ENCODE measurements at regions not wholly inside any gene's neighbourhood (a gene's known extent, or its start where the extent isn't known, plus 50 kb on each side); places are given as distances from the start of the nearest gene placed in this dataset.
A peak's percentile ranks its signal among the peaks of the same experiment; 100 is the strongest.
"Not testable (repeated sequence)": the region's sequence is repeated elsewhere in the genome, so short reads cannot be mapped to it uniquely, and the experiment has no call there.

DNA sequence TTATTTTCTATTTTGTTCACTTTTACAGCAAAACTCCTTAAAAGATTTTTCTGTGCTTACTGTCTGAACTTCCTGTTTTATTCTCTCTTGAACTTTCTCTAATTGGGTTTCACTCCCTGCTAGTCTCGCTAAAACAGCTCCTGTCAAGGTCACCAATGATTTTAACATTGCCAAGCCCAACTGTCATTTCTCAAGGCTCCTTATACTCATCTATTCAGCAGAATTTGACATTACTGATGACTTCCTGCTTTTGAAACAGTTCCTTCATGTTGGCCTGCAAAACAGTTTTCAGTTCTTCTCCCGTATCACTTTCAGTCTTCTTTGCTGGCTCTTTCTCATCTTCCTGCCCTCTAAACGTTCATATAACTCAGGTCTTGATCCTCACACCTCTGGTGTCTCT lies 268.5 kb upstream of the USP15 start:
- DNase-seq: no peak

DNA sequence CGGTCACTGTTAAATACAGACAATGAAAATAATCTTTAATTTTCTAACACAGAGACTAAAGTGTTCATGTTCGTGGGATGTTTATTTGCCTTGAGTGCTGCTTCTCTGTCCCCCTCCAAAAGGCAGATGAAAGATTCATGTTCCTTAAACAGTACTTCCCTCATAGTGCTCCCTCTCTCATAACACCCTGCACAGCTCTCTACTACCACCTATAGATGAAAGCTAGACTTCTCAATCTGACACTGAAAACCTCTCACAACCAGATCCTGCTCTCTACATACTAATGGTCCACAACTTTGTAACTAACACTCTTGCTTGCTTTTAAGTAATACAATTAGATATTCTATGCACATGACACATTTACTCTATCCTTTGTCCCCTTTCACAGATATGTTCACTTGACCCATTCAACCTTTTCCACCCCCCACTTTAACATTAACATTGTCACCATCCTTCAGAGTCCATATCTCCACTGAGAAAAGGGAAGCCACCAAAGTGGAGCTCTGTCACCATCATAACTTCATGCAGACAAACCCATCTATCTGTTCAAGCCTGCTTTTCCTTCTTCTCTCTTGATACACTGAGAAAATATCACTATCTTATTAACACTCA lies 266.4 kb upstream of the USP15 start:
- DNase-seq: no peak

DNA sequence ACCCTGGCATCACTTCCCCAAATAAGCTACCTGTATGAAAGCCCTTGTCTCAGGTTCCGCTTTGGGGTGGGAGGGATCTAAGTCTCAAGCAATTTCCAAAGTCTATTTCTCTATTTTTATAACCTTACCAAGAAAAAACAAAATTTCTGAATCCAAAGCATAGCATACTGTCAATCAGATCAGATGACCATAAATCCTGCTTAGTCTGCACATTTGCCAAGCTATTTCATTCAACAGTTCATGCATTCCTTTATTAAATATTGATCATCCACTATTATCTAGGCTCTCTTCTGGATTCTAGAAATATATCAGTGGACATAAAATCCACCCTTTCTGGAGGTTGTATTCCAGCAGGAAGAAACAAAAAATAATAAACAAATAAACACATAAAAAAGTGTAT lies 263.5 kb upstream of the USP15 start:
- DNase-seq: no peak

DNA sequence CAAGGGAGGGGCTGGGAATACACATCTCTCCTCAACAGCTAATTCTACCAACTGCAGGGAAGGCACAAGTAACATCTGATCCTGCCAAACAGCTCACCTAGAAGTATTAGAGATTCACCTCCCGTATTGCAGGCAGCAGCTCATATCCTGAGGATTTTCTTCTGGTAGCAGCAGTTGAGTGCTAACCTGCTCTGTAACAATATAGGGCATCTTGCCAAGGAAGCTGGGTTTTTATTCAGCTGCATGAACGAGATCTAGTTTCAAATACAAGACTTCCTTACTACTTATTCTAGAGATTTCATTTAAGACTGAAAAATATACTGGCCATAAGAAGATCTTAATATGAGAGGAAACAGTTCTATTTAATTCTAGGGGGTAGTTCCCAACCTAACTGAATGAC lies 261.4 kb upstream of the USP15 start:
- DNase-seq: no peak

DNA sequence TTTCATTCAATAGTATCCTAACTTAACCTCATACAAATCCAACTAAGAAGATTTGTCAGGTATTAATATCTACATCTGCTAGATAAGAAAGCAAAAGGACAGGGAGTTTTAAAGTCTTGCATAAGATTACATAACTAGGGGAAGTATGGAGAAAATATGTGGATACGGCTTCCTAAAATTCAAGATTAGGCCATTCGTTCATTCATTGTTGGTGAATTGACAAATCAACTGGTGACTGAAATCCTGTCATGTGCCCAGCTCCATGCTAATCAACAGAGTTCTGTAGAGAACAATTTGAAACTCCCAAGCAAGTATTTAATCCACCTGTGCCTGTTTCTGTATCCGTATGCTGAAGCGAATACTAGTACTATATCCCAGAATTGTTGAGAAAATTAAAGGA lies 260.9 kb upstream of the USP15 start:
- no peak for DNase-seq

DNA sequence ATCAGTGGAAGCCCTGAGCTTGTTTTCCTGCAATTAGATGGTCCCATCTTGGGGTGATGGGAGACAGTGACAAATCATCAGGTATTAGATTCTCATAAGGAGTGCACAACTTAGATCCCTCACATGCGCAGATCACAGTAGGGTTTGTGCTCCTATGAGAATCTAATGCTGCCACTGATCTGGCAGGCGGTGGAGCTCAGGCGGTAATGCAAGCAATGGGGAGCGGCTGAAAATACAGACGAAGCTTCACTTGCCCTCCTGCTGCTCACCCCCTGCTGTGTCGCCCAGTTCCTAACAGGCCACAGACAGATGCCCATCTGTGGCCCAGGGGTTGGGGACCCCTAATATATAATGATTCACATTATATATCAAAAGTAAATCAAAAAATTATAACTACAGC lies 258.8 kb upstream of the USP15 start:
- no peak for DNase-seq

DNA sequence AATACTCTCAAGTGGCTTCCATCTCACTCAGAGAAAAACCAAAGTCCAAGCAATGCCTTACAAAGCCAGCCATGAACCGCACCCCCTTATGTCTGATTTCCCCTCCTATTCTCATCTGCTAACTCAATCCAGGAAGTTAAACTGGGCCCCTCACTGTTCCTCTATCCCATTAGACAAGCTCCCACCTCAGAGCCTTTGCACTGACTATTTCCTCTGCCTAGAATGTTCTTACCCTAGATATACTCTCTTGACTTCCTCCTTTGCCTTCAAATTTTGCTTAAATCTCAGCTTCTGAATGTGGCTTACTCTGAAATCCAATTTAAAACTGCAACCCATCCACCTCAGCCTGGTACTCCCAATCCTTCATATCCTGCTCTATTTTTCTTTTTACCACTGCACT lies 257.0 kb upstream of the USP15 start:
- no peak for DNase-seq

DNA sequence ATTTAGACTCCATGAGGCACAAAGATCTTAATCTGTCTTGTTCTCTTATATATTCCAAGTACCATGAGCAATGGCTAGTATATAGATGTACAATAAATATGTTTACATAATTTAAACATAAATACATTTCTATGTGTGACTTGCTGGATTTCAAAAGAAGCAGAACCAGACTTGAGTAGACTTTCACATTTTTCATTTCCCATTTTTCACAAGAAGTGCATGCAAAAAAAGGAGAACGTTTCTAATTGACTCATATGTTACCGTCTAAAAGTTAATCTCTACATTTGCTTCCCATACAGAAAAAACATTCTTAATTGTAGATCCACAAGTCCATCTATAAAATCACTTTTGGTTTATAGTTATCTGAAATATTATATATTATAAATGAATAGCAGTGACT lies 256.5 kb upstream of the USP15 start:
- DNase-seq: no peak

DNA sequence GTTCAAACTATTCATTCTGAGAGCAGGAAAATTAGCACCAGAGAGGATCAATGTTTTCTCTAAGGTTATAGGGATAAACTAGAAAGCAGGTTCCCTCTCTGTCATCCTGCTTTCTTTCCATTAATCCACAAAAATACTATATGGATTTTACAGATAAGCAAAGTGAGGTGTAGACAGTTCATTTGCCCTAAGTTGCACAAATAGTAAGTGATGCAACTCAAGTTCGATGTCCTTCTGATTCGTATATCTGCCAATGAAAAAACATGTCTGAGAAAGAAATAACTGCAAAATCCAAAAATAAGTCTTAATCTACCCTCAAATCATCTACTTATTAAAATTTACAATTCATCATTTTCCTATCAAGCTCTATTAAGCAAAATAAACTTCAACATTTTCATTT lies 254.6 kb upstream of the USP15 start:
- no peak for DNase-seq

DNA sequence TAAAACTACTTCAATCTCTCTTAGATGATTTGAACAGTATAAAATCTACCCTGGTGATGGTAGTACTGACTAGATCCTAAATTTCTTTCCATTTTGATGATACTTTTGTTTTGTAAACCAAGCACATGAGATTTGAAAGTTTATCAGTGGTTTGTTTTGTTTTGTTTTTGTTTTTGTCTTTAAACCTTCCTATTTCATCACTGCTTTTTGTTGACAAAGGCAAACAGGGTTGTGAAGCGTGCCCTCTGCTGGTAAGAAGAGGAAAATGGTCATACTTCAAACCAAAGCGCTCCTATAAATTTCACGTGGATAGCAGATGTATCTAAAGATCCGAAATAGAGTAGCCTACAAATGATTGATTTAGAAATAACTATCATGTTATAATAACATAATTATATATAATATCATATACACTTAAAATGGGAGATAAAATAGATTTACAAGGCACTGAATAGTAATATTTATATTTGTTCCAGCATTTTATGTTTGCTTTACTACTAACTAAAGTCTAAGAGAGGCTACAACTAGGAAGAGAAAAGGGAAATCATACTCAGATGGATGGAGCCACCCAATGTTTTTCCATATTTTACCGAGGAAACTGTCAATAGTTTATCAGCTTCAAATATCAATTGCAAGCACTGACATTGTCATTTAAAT lies 254.0 kb upstream of the USP15 start:
- peak; percentile 34 for DNase-seq

DNA sequence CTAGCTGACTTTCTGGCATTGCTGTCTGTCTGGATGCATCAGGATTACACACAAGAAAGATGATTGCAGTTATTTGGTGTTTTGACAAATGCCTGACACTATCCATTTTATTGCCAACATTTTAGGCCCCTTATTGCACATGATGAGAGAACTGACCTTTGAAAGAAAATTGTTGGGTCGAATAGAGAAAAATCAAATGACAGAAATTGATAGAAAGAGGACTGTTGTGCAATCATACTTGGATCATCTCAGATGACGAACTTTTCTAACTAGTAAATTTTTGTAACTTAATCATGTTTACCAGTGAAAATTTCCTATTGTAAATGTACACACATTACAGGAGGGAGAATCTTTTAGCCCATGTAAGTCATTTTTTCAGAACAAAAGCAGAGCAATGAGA lies 251.5 kb upstream of the USP15 start:
- DNase-seq: no peak

DNA sequence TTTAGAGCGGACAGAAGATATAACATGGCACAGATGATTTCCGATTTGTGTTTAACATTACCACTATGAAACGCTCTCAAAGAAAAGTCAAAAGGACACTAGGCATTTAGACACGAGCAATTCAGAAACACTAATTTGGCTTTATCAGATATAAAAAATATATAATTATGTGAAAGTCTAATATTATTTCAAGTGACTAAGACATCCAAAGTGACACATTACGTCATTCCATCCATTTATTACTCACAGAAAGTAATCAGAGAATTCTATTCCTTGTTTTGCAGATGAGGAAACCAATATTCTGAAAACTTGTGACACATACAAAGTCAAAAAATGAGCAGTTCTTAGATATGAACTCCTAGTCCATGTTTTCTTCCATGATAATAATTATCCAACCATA lies 250.8 kb upstream of the USP15 start:
- no peak for DNase-seq

DNA sequence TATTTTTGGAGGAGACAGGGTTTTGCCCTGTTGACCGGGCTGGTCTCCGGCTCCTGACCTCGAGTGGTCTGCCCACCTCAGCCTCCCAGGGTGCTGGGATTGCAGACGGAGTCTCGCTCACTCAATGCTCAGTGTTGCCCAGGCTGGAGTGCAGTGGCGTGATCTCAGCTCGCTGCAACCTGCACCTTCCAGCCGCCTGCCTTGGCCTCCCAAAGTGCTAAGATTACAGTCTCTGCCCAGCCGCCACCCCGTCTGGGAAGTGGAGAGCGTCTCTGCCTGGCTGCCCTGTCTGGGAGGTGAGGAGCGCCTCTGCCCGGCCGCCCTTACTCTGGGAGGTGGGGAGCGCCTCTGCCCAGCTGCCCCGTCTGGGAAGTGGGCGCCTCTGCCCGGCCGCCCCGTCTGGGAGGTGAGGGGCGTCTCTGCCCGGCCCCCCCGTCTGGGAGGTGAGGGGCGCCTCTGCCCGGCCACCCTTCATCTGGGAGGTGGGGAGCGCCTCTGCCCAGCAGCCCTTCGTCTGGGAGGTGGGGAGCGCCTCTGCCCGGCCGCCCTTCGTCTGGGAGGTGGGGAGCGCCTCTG lies 249.8 kb upstream of the USP15 start:
- DNase-seq: not testable (repeated sequence)

DNA sequence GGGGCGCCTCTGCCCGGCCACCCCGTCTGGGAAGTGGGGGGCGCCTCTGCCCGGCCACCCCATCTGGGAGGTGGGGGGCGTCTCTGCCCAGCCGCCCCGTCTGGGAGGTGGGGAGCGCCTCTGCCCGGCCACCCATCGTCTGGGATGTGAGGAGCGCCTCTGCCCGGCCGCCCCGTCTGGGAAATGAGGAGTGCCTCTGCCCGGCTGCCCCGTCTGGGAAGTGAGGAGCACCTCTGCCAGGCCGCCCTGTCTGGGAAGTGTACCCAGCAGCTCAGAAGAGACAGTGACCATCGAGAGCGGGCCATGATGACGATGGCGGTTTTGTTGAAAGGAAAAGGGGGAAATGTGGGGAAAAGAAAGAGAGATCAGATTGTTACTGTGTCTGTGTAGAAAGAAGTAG lies 249.2 kb upstream of the USP15 start:
- DNase-seq: not testable (repeated sequence)

DNA sequence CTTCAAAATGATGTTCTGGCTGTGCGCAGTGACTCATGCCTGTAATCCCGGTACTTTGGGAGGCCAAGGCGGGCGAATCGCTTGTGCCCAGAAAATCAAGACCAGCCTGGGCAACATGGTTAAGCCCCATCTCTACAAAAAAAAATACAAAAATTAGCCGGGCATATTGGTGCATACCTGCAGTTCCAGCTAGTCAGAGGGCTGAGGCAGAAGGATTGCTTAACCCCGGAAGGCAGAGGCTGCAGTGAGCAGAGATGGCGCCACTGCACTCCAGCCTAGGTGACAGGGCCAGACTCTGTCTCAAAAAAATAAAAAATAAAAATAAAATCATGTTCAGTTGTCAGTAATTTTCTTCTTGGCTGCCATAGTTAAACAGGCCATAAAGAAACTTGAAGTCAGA lies 245.9 kb upstream of the USP15 start:
- DNase-seq: no peak

DNA sequence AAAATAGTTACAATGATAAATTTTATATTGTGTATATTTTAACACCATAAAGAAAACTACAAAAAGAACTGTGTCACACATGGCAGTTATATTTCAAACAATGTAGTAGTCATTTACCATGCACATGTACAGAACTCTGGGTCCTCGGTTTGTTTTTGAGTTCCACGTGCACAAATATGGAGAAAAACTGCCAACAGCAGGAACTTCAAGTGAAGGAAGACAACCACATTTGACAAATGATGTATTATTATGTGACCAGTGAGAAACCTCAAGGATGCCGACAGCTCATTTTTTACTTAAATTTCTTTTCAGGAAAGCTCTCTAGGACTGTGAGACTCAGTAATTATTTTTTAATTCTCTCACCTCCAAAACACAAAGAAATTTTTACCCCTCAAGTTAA lies 244.2 kb upstream of the USP15 start:
- no peak for DNase-seq

DNA sequence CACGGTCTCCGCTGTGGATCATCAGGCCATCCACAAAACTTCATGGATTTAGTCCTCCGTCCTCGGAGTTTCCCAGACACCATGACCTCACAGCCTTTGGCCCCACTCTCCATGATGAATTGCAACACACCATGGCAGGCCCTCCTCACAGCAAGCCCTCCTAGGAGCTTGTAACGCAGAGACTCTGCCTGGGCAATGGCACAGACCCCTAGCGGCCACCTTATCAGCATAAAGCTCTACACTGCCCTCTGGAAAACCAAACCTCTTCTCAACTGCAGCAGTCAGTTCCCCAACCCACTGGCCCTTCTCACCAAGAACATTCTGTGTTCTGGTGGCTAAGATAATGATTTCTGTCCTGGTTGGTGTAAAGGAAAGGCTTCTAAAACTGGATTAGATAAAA lies 238.4 kb upstream of the USP15 start:
- no peak for DNase-seq

DNA sequence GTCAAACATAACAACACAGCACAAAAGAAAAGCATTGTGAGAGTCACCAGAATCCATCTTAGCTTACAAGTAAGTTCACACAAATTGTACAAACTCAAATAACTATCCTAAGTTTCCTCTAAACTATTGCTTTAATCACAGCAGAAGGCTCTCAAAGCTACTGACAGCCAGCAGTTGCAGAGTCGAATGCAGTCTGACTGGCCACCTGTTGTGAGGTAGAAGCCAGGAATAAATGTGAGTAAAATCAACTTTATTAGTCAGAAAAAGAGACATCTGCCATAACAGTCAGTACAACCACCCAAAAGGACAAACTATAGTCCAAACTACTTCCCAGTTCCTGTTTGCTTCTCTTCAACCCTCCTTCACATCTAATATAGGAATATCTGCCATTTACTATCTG lies 231.7 kb upstream of the USP15 start:
- no peak for DNase-seq

DNA sequence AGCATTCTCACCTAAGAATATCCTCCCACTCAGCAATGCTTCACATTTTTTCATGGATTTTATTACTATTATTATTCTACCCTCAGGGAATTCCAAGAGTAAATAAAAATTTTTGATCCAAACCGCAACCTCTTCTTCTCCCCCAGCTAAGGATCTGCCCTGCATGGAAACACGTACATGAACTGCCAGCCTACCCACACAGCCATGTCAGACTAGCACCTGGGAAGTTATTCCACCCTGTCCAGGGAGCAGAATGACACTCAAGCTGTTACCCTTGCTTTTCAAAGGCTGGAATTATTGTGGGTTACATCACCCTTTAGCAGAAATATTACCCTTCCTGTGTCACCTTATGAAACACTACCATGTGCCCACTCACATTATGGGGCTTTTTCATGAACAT lies 227.3 kb upstream of the USP15 start:
- DNase-seq: no peak

DNA sequence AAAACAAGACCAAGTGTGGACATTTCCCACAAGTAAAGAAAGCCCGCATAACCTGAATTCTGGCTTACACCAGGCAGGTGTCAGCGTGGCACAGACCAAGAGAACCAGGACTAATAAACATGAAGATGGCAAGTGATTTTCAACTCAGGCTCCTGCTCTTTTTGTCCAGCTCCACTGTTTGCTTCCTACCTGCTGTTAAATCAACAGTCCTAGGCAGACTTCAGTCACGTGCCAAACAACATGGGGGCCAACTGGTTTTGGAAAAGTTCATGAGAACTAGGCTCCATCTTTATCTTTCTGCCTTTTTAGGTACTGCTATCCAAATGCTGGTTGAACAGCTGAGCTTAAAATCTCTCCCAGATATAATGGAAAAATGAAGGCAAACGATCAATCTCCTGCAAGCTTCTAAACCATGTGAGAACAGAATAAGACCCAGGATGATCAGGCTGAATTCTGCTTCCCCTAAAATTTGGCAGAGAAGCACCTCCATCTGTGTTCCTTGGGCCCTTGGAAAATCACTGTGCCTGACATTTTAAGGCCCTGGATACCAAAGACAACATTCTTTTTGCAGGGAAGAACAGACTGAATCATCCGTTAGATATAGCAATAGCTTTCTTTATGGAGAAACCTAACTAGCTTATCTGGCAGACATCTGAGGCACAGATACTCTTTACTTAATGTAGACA lies 215.6 kb upstream of the USP15 start:
- DNase-seq: peak; percentile 6

DNA sequence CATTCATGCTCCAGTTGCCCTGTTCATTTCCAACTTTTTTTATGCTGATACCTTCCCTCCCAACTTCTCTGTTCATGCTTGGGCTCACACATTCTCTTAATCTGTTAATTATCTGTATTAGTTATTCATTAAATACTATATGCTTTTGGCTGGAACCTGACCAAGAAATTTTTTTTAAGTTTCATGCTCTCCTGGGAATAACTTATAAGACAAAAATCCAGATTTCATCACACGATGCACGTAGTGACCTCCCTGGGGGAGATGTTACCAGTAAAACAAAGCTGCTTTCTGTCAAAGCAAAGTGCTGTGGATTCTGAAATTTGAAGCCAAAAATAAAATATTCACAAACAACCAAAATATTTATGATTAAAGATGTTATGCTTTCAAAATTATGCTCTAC lies 215.0 kb upstream of the USP15 start:
- DNase-seq: peak; percentile 2

DNA sequence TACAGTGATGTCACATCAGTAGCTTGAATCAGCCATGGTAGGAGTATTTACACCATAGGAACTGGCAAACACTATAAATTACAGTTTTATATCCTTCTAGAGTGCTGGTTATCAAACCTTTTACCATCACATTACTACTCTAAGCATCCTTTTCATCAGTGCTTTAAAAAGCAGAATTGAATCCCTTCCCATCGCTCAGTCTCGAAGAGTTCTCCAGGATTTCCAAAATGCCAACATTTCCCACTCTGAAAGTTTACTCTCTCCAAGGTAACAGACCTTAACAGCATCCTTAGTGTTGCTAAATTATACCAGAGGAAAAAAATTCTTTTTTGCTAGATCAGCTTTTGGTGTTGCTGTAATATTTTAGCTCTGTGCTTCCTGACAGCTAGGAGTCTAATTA lies 209.4 kb upstream of the USP15 start:
- DNase-seq: no peak

DNA sequence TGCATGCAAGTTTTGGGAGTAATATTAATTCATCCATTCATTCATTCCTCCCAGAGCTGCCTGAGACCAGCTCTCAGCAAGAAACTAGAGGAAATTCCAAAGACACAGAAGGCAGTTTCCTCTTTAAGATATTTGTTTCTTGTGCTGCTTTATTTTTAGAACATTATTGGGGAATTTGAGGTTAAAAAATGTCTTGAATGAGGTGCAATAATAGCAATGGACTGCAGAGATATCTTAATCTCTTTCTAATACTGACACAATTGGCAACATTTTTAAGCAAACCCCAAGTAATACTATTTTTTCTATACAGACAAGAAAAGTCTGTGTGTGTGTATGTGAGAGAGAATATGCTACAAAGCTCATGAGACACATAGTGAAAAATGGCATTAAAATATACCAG lies 190.2 kb upstream of the USP15 start:
- no peak for DNase-seq

DNA sequence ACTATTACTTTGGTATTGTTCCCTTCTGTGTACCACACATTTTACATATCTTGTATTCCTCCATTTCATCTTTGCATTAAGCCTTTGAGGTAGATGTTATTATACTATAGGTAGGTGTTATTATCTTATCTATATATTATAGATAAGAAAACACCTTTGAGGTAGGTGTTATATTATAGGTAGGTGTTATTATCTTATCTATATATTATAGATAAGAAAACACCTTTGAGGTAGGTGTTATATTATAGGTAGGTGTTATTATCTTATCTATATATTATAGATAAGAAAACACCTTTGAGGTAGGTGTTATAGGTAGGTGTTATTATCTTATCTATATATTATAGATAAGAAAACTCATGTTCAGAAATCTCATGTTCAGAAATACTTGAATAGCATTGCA lies 187.0 kb upstream of the USP15 start:
- DNase-seq: not testable (repeated sequence)

All from retina (tissue), 1 donor.